GM12864 (cell line): ENCODE measurements at regions not wholly inside any gene's neighbourhood (a gene's known extent, or its start where the extent isn't known, plus 50 kb on each side); places are given as distances from the start of the nearest gene placed in this dataset.

Experiments
- DNase-seq: peaks from one replicate; pipeline ENCODE4 v3.0.0-alpha.2; 2011; ENCODE audit warnings: low read depth
- H3K4me3 ChIP-seq: 2 replicates; pipeline ENCODE4 v1.5.1; 2011; ENCODE audit warnings: mild to moderate bottlenecking, low read depth, low read length, control low read depth
- CTCF ChIP-seq: IDR thresholded peaks from 2 replicates; pipeline ENCODE4 v1.5.1; 2011; ENCODE audit warnings: low read depth, mild to moderate bottlenecking, moderate library complexity, low read length, control low read depth, inconsistent platforms; ENCODE audit errors: missing control alignments

GRCh38 chr2:204432196-204432595 lies 113.1 kb upstream of the PARD3B start:
- no peak for TF ChIP-seq CTCF
- H3K4me3 ChIP-seq: no peak overlapping the region
- no peak for DNase-seq

- no peak overlapping the region for H3K4me3 ChIP-seq
- DNase-seq: no peak
- TF ChIP-seq CTCF: no peak
Observed at GRCh38 chr2:204434660-204435462, 110.4 kb upstream of the PARD3B start.

GRCh38 chr2:204436230-204436629 lies 109.0 kb upstream of the PARD3B start:
- TF ChIP-seq CTCF: no peak
- no peak overlapping the region for H3K4me3 ChIP-seq
- no peak for DNase-seq

- DNase-seq: no peak
- no peak overlapping the region for H3K4me3 ChIP-seq
- TF ChIP-seq CTCF: no peak
Observed at GRCh38 chr2:204437408-204437807, 107.9 kb upstream of the PARD3B start.

- TF ChIP-seq CTCF: no peak
- no peak overlapping the region for H3K4me3 ChIP-seq
- no peak for DNase-seq
Observed at GRCh38 chr2:204437815-204438756, 107.2 kb upstream of the PARD3B start.

GRCh38 chr2:204441316-204441715 lies 104.0 kb upstream of the PARD3B start:
- no peak overlapping the region for H3K4me3 ChIP-seq
- no peak for DNase-seq
- TF ChIP-seq CTCF: no peak

GRCh38 chr2:204445149-204445548 lies 100.1 kb upstream of the PARD3B start:
- H3K4me3 ChIP-seq: no peak overlapping the region
- DNase-seq: no peak
- TF ChIP-seq CTCF: no peak
